Kidney epithelial cell (primary cell): ENCODE measurements at regions not wholly inside any gene's neighbourhood (a gene's known extent, or its start where the extent isn't known, plus 50 kb on each side); places are given as distances from the start of the nearest gene placed in this dataset.

ENCODE experiments used
- DNase-seq: peaks from one replicate; pipeline ENCODE4 v3.0.0-alpha.2; 2010; ENCODE audit warnings: low read depth
- H3K27me3 ChIP-seq: 2 replicates; pipeline ENCODE4 v1.6.0; 2011; ENCODE audit warnings: low read length; ENCODE audit not compliant: control insufficient read depth, insufficient read depth
- H3K36me3 ChIP-seq: 2 replicates; pipeline ENCODE4 v1.5.1; 2011; ENCODE audit warnings: low read length; ENCODE audit not compliant: control insufficient read depth, insufficient read depth
- H3K4me3 ChIP-seq: 2 replicates; pipeline ENCODE4 v1.5.1; 2011; ENCODE audit warnings: low read depth, mild to moderate bottlenecking, control low read depth, low read length
- TF ChIP-seq, protein P1 (sequence below): IDR thresholded peaks from 2 replicates; pipeline ENCODE4 v1.5.1; 2011; ENCODE audit warnings: mild to moderate bottlenecking, moderate library complexity, low read length, control low read depth, inconsistent platforms; ENCODE audit not compliant: insufficient read depth, poor library complexity, severe bottlenecking

DNA sequence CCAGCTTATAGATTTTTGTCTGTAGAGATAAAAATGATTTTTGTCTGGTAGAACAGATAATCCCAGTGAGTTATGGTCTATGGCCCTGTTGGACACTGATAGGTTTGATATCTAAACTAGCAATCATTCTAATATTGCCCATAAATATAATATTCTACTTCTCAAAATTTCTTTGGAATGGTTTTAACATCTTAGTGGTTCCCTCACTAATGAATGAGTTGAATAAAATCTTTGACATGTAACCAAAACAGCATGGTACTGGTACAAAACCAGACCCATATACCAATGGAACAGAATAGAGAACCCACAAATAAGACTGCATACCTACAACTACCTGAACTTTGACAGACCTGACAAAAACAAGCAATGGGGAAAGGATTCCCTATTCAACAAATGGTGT is 219.7 kb downstream of the SEC61B start:
- H3K36me3 ChIP-seq: no peaks in the 10 kb centered on the region
- no peaks in the 10 kb centered on the region for H3K27me3 ChIP-seq
- no peak overlapping the region for H3K4me3 ChIP-seq
- TF ChIP-seq, protein P1, sequence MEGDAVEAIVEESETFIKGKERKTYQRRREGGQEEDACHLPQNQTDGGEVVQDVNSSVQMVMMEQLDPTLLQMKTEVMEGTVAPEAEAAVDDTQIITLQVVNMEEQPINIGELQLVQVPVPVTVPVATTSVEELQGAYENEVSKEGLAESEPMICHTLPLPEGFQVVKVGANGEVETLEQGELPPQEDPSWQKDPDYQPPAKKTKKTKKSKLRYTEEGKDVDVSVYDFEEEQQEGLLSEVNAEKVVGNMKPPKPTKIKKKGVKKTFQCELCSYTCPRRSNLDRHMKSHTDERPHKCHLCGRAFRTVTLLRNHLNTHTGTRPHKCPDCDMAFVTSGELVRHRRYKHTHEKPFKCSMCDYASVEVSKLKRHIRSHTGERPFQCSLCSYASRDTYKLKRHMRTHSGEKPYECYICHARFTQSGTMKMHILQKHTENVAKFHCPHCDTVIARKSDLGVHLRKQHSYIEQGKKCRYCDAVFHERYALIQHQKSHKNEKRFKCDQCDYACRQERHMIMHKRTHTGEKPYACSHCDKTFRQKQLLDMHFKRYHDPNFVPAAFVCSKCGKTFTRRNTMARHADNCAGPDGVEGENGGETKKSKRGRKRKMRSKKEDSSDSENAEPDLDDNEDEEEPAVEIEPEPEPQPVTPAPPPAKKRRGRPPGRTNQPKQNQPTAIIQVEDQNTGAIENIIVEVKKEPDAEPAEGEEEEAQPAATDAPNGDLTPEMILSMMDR: no peak
- no peak for DNase-seq

DNA sequence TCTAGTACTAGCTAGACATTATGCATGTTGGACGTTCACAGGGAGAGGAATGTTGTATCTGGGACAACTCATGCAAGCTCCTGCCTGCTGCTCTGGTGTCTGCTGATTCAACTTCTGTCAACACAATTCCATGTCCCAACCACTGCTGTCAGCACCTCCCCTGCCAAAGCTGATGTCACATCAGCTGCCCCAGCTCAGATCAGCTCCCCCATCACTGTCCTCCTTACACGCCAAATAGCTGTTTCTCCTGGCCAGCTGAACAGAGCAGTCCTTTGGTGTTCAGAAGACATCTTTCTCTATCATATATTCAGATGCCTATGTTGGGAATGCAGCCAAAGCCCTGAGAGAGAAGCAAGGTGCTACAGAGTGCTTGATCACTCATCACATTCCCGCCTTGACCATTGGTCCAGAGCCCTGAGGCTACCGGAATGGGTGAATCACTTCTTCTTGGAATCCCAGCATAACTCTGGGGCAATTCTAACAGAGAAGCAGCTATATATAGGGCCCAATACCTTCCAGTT is 223.3 kb downstream of the SEC61B start:
- DNase-seq: peak; percentile 41
- TF ChIP-seq, protein P1: no peak
- Histone ChIP-seq H3K36me3 (no peaks in the 10 kb centered on the region), H3K27me3 (no peaks in the 10 kb centered on the region), H3K4me3 (no peak overlapping the region)

DNA sequence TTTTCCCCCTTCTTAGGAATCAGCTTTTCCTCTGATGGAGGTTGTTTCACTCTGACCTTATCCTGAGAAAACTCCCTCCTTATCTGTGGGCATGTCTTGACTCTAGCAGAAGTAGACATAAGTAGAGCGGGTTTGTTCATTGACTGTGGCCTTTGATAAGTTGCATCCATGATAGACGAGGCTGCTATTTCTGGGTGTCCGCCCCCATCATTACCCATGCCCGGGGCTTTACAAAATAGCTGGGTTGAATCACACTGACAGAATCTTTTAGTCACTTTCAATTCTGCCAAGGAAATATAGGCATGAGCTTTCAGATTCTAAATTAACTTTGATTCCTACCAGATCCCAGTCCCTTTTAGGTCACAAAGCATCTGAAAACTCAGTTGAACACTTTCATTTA is 223.8 kb downstream of the SEC61B start:
- TF ChIP-seq, protein P1: no peak
- Histone ChIP-seq H3K4me3 (no peak overlapping the region), H3K36me3 (no peaks in the 10 kb centered on the region), H3K27me3 (no peaks in the 10 kb centered on the region)
- DNase-seq: no peak

DNA sequence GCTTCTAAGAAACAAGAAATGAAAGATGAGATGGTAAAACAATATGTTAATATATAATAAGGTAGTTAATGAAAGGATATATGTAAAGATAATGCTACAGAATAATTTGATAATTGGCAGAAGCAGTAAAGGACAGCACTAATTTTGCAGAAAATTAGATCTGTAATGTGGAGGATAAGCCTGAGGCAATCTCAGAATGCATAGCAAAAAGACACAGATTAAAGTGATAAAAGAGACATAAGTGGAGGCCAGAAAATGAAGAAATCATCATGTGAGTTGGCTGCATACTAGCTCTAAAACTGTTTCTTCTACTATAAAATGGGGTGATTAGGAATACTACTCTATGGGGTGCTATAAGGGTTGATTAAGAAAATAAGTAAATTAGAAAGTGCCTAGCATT is 225.9 kb downstream of the SEC61B start:
- H3K4me3 ChIP-seq: no peak overlapping the region
- DNase-seq: no peak
- TF ChIP-seq, protein P1: no peak
- no peaks in the 10 kb centered on the region for H3K27me3 ChIP-seq
- no peaks in the 10 kb centered on the region for H3K36me3 ChIP-seq

DNA sequence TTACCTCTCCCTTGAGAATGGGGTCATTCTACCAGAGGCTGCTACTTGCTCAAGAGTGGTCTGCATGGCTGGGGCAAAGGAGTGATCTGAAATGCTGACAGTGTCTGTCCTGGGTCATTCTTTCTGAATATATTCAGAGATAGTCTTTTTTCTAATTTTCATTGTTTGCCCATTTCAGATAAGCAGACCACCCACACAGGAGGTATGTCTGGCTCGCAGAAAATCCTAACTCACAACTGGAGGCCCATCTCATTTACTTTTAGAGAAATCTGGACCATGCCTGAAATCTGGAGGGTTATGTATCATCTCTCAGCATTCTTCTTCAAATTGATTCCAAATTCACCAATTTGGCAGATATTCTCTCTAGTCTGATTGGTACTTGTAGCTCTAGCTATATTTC is 227.6 kb downstream of the SEC61B start:
- no peak for DNase-seq

More for the DNA sequence above, 227.6 kb downstream of the SEC61B start:
- TF ChIP-seq, protein P1: no peak
- no peak overlapping the region for H3K4me3 ChIP-seq
- H3K27me3 ChIP-seq: no peaks in the 10 kb centered on the region
- H3K36me3 ChIP-seq: no peaks in the 10 kb centered on the region
